Mesenchymal stem cell (in vitro differentiated cells and primary cell): ENCODE measurements at regions not wholly inside any gene's neighbourhood (a gene's known extent, or its start where the extent isn't known, plus 50 kb on each side); places are given as distances from the start of the nearest gene placed in this dataset.

ENCODE experiments used
- DNase-seq: peaks from one replicate; pipeline ENCODE4 v3.0.0-alpha.2; 2013
- H2AFZ ChIP-seq: one replicate; pipeline ENCODE4 v1.6.1; 2013; ENCODE audit warnings: low read depth, mild to moderate bottlenecking, control low read depth, inconsistent platforms, low read length, moderate library complexity
- H2AK5ac ChIP-seq: 2 replicates; pipeline ENCODE4 v1.6.1; 2013; ENCODE audit warnings: low read length, moderate library complexity, mild to moderate bottlenecking, inconsistent platforms; ENCODE audit not compliant: severe bottlenecking
- H2BK120ac ChIP-seq: one replicate; pipeline ENCODE4 v1.6.1; 2013; ENCODE audit warnings: low read depth, mild to moderate bottlenecking, inconsistent platforms, low read length, moderate library complexity
- H2BK12ac ChIP-seq, 2 experiments: one replicate each; pipeline ENCODE4 v1.6.1; 2013; ENCODE audit warnings: inconsistent platforms in 2 of 2, low read length in 2 of 2, mild to moderate bottlenecking in 2 of 2, moderate library complexity in 2 of 2, control low read depth in 1 of 2
- H2BK15ac ChIP-seq: one replicate; pipeline ENCODE4 v1.6.1; 2013; ENCODE audit warnings: mild to moderate bottlenecking, low read depth, inconsistent platforms; ENCODE audit not compliant: poor library complexity, severe bottlenecking
- H2BK5ac ChIP-seq: 2 replicates; pipeline ENCODE4 v1.6.1; 2013; ENCODE audit warnings: low read depth, mild to moderate bottlenecking, low read length, control low read depth, inconsistent platforms; ENCODE audit not compliant: poor library complexity, severe bottlenecking
- H3K14ac ChIP-seq, 2 experiments: one replicate each; pipeline ENCODE4 v1.6.1; 2013; ENCODE audit warnings: inconsistent platforms in 2 of 2, low read length in 2 of 2, control low read depth in 1 of 2, mild to moderate bottlenecking in 1 of 2, moderate library complexity in 1 of 2
- H3K18ac ChIP-seq, 2 experiments: one replicate each; pipeline ENCODE4 v1.6.1; 2013; ENCODE audit warnings: inconsistent platforms in 2 of 2, low read length in 2 of 2, control low read depth in 1 of 2, low read depth in 1 of 2, mild to moderate bottlenecking in 1 of 2
- H3K23ac ChIP-seq, 2 experiments: one replicate each; pipeline ENCODE4 v1.6.1; 2013; ENCODE audit warnings: inconsistent platforms in 2 of 2, low read length in 2 of 2, mild to moderate bottlenecking in 2 of 2, moderate library complexity in 2 of 2, control low read depth in 1 of 2
- H3K27ac ChIP-seq: 2 replicates; pipeline ENCODE4 v1.5.1; 2013; ENCODE audit warnings: mild to moderate bottlenecking, moderate library complexity, low read length, control low read depth, inconsistent platforms; ENCODE audit not compliant: poor library complexity, severe bottlenecking
- H3K27me3 ChIP-seq, 2 experiments: 2 replicates each; pipeline versions ENCODE4 v1.6.1 to v1.7.0; 2013; ENCODE audit warnings: low read length in 2 of 2, mild to moderate bottlenecking in 2 of 2, moderate library complexity in 2 of 2, control low read depth in 1 of 2, inconsistent platforms in 1 of 2; ENCODE audit not compliant: control insufficient read depth in 1 of 2, insufficient read depth in 1 of 2
- H3K36me3 ChIP-seq, 2 experiments: 2 replicates each; pipeline versions ENCODE4 v1.6.1 to v1.7.0; 2013; ENCODE audit warnings: low read length in 2 of 2, control low read depth in 1 of 2, inconsistent platforms in 1 of 2, low read depth in 1 of 2, mild to moderate bottlenecking in 1 of 2; ENCODE audit not compliant: insufficient read depth in 2 of 2, control insufficient read depth in 1 of 2
- H3K4ac ChIP-seq, 2 experiments: one replicate each; pipeline ENCODE4 v1.6.1; 2013; ENCODE audit warnings: inconsistent platforms in 2 of 2, low read length in 2 of 2, mild to moderate bottlenecking in 2 of 2, moderate library complexity in 2 of 2, control low read depth in 1 of 2, low read depth in 1 of 2
- H3K4me1 ChIP-seq: 2 replicates; pipeline ENCODE4 v1.6.1; 2013; ENCODE audit warnings: low read depth, low read length, control low read depth; ENCODE audit not compliant: control insufficient read depth, insufficient read depth
- H3K4me2 ChIP-seq: 2 replicates; pipeline ENCODE4 v1.6.1; 2013; ENCODE audit warnings: low read length, mild to moderate bottlenecking, inconsistent platforms; ENCODE audit not compliant: poor library complexity, severe bottlenecking
- H3K4me3 ChIP-seq, 2 experiments: 2 replicates each; pipeline versions ENCODE4 v1.5.1 to v1.7.0; 2013; ENCODE audit warnings: low read length in 2 of 2, mild to moderate bottlenecking in 2 of 2, control low read depth in 1 of 2, low read depth in 1 of 2; ENCODE audit not compliant: insufficient read depth in 1 of 2
- H3K79me1 ChIP-seq: replicated peaks from 2 replicates; pipeline ENCODE4 v1.6.1; 2013; ENCODE audit warnings: mild to moderate bottlenecking, control low read depth, low read length, inconsistent platforms; ENCODE audit not compliant: poor library complexity, severe bottlenecking
- H3K9ac ChIP-seq: 2 replicates; pipeline ENCODE4 v1.7.0; 2013; ENCODE audit warnings: mild to moderate bottlenecking, low read length, moderate library complexity
- H3K9me3 ChIP-seq: 2 replicates; pipeline ENCODE4 v1.7.0; 2013; ENCODE audit warnings: mild to moderate bottlenecking, low read length; ENCODE audit not compliant: control insufficient read depth
- H4K8ac ChIP-seq: one replicate; pipeline ENCODE4 v1.6.1; 2013; ENCODE audit warnings: inconsistent platforms, mild to moderate bottlenecking, low read length, moderate library complexity
- H4K91ac ChIP-seq: one replicate; pipeline ENCODE4 v1.6.1; 2013; ENCODE audit warnings: mild to moderate bottlenecking, low read length, inconsistent platforms
- WGBS: methylation state at CpG from one replicate; pipeline ENCODE4 v1.1.7; 2013; ENCODE audit warnings: mixed read lengths; 5-methylcytosine and 5-hydroxymethylcytosine counted together

DNA sequence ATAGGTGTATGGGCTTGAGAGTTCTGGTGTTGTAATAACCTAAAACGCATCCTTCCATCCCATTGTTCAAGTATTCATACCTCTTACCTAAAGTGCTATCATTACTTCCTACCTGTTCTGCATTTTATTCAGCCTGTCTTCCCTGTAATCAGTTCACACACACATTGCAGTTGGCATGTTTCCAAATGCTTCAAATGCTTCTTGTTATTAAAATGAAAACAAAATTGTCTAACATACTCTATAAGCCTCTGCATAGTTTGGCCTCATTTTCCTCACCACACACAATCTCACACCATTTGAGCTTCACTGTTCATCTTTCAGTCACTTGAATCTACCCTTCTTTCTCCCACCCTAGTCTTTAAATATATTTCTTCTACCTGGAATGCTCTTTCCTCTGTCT lies 1178.2 kb upstream of the NRXN1 start:
- H3K4me3 ChIP-seq, result no peak overlapping the region
- WGBS, result 100% methylated on average over 1 of the region's 1 CpG
- H3K23ac ChIP-seq, result no peak overlapping the region
- H2AFZ ChIP-seq, result no peak overlapping the region
- no peaks in the 10 kb centered on the region for H3K36me3 ChIP-seq
- DNase-seq, result no peak
- no peaks in the 10 kb centered on the region for H3K9me3 ChIP-seq
- no peak overlapping the region for H3K18ac ChIP-seq
- no peak overlapping the region for H3K14ac ChIP-seq
- no peaks in the 10 kb centered on the region for H3K27me3 ChIP-seq
- no peaks in the 10 kb centered on the region for H3K79me1 ChIP-seq
- no peak overlapping the region for H3K4ac ChIP-seq
- H4K91ac ChIP-seq, result no peak overlapping the region
- no peak overlapping the region for H3K9ac ChIP-seq
- H2BK5ac ChIP-seq, result no peak overlapping the region
- no peak overlapping the region for H4K8ac ChIP-seq
- H2BK12ac ChIP-seq, result no peak overlapping the region
- H3K27ac ChIP-seq, result no peak overlapping the region
- H2BK15ac ChIP-seq, result no peak overlapping the region
- no peaks in the 10 kb centered on the region for H3K4me1 ChIP-seq
- no peak overlapping the region for H3K4me2 ChIP-seq
- H2AK5ac ChIP-seq, result no peak overlapping the region
- H2BK120ac ChIP-seq, result no peak overlapping the region

DNA sequence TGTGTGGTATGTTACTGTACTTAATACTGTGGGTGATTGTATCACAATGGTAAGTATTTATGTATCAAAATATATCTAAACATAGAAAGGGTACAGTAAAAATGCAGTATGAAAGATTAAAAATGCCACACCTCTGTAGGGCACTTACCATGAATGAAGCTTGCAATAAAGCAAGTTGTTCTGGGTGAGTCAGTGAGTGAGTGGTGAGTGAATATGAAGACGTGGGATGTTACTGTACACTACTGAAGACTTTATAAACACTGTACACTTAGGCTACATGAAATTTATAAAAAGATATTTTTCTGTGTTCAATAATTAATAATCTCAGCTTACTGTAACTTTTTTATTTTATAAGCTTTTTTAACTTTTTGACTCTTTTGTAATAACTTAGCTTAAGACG lies 1162.4 kb upstream of the NRXN1 start:
- no peak overlapping the region for H3K27ac ChIP-seq
- no peak overlapping the region for H3K18ac ChIP-seq
- H4K91ac ChIP-seq, result no peak overlapping the region
- H3K4ac ChIP-seq, result no peak overlapping the region
- no peak overlapping the region for H3K4me3 ChIP-seq
- H3K4me2 ChIP-seq, result no peak overlapping the region
- no peaks in the 10 kb centered on the region for H3K27me3 ChIP-seq
- H3K9me3 ChIP-seq, result no peaks in the 10 kb centered on the region
- no CpG with 5 or more reads among the region's 2 CpGs for WGBS
- H3K23ac ChIP-seq, result no peak overlapping the region
- H3K14ac ChIP-seq, result no peak overlapping the region
- no peak overlapping the region for H2BK5ac ChIP-seq
- no peak overlapping the region for H2BK12ac ChIP-seq
- H2AK5ac ChIP-seq, result no peak overlapping the region
- H4K8ac ChIP-seq, result no peak overlapping the region
- no peak overlapping the region for H2BK15ac ChIP-seq
- DNase-seq, result no peak
- H3K79me1 ChIP-seq, result no peaks in the 10 kb centered on the region
- H3K4me1 ChIP-seq, result no peaks in the 10 kb centered on the region
- H2AFZ ChIP-seq, result no peak overlapping the region
- H3K9ac ChIP-seq, result no peak overlapping the region
- H2BK120ac ChIP-seq, result no peak overlapping the region
- no peaks in the 10 kb centered on the region for H3K36me3 ChIP-seq

DNA sequence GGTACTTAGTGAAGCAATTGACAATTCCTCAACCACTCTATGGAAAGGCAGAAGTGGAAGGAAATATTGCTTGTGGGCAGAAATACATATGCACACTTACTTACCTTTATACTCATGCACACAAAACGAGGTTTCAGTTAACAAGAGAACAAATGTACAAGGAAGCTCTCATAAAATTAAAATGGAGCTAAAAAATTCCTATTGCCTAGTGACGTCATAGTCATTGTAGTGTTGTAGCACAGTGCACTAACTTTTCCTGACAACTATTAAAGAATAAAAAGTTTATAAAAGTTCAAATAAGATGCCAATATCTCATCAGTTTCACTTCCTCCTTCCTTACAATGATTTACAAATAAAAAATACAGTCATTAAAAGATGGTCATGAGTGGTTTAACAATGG lies 1161.9 kb upstream of the NRXN1 start:
- Histone ChIP-seq H2BK15ac (no peak overlapping the region), H3K9me3 (no peaks in the 10 kb centered on the region), H3K4me3 (no peak overlapping the region), H3K27me3 (no peaks in the 10 kb centered on the region), H2BK120ac (no peak overlapping the region), H3K79me1 (no peaks in the 10 kb centered on the region), H3K4ac (no peak overlapping the region), H3K18ac (no peak overlapping the region), H2BK12ac (no peak overlapping the region), H3K9ac (no peak overlapping the region), H3K4me2 (no peak overlapping the region), H2BK5ac (no peak overlapping the region), H2AK5ac (no peak overlapping the region), H2AFZ (no peak overlapping the region), H3K14ac (no peak overlapping the region), H4K91ac (no peak overlapping the region), H4K8ac (no peak overlapping the region), H3K23ac (no peak overlapping the region), H3K4me1 (no peaks in the 10 kb centered on the region), H3K27ac (no peak overlapping the region), H3K36me3 (no peaks in the 10 kb centered on the region)
- DNase-seq, result no peak
- WGBS, result no CpG with 5 or more reads among the region's 2 CpGs

DNA sequence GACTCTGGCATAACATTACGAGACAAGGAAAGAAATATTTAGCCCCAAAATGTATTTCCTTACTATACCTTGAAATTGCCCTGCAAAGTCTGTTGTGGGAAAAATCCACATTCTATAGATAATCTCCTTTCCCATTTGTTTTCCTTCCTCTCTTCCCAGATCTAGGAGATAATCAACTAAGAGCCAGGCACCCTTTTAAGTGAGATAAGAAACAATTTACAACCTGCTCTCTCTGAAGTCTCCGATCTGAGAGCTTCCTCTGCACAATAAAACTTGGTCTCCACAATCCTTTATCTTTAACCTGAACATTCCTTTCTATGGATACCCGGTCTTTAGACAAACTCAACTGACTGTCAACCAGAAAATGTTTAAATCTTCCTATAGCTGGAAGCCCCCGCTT lies 1160.7 kb upstream of the NRXN1 start:
- no peak overlapping the region for H3K14ac ChIP-seq
- no peak overlapping the region for H3K4ac ChIP-seq
- H2BK12ac ChIP-seq, result no peak overlapping the region
- H2BK120ac ChIP-seq, result no peak overlapping the region
- no peak overlapping the region for H2AFZ ChIP-seq
- no peaks in the 10 kb centered on the region for H3K27me3 ChIP-seq
- no peaks in the 10 kb centered on the region for H3K36me3 ChIP-seq
- H2BK15ac ChIP-seq, result no peak overlapping the region
- H2AK5ac ChIP-seq, result no peak overlapping the region
- H3K79me1 ChIP-seq, result no peaks in the 10 kb centered on the region
- DNase-seq, result no peak
- H3K23ac ChIP-seq, result no peak overlapping the region
- no peak overlapping the region for H3K4me2 ChIP-seq
- no peak overlapping the region for H4K91ac ChIP-seq
- 28% methylated on average over 4 of the region's 4 CpGs for WGBS
- no peak overlapping the region for H3K27ac ChIP-seq
- no peak overlapping the region for H4K8ac ChIP-seq
- H2BK5ac ChIP-seq, result no peak overlapping the region
- no peak overlapping the region for H3K4me3 ChIP-seq
- no peak overlapping the region for H3K9ac ChIP-seq
- H3K18ac ChIP-seq, result no peak overlapping the region
- no peaks in the 10 kb centered on the region for H3K4me1 ChIP-seq
- no peaks in the 10 kb centered on the region for H3K9me3 ChIP-seq
